H1 (cell line): ENCODE measurements at regions not wholly inside any gene's neighbourhood (a gene's known extent, or its start where the extent isn't known, plus 50 kb on each side); places are given as distances from the start of the nearest gene placed in this dataset.

Source experiments
- CTCF ChIA-PET: fragments of 300-600 bp; sonication (Branson Sonifier 250); formaldehyde crosslinking; loops from one replicate; lab custom pipeline; 2021; ENCODE audit not compliant: partially characterized antibody; lab: Charles Lee
- POLR2A ChIA-PET: fragments of 300-600 bp; sonication (Branson Sonifier 250); formaldehyde crosslinking; loops from one replicate; lab custom pipeline; 2021; ENCODE audit warnings: inconsistent platforms; ENCODE audit not compliant: partially characterized antibody; lab: Charles Lee
- DNase-seq, 2 experiments: peaks; one replicate each; pipeline versions ENCODE4 v3.0.0 to v3.0.0-alpha.2; 2010 to 2022; ENCODE audit warnings: low spot score in 2 of 2, low read depth in 1 of 2, mixed read lengths in 1 of 2
- FAIRE-seq: peaks from 2 replicates; lab custom pipeline; 2011; peaks lifted over from hg19 to GRCh38; lab: Jason Lieb, UNC
- H2AFZ ChIP-seq: 2 replicates; pipeline ENCODE4 v1.8.1; 2012; ENCODE audit warnings: low read length, inconsistent platforms
- H2AK5ac ChIP-seq: 2 replicates; pipeline ENCODE4 v1.6.1; 2013; ENCODE audit warnings: low read depth, low read length
- H2BK120ac ChIP-seq: replicated peaks from 2 replicates; pipeline ENCODE3; 2013; ENCODE audit warnings: low read depth, low read length, inconsistent platforms
- H2BK12ac ChIP-seq: 2 replicates; pipeline ENCODE4 v1.6.1; 2013; ENCODE audit warnings: low read depth, low read length
- H2BK15ac ChIP-seq: 2 replicates; pipeline ENCODE4 v1.6.1; 2013; ENCODE audit warnings: low read length
- H2BK20ac ChIP-seq: 2 replicates; pipeline ENCODE4 v1.6.1; 2013; ENCODE audit warnings: low read length
- H2BK5ac ChIP-seq: 2 replicates; pipeline ENCODE4 v1.6.1; 2013; ENCODE audit warnings: low read depth, low read length
- H3K14ac ChIP-seq: 2 replicates; pipeline ENCODE4 v1.6.1; 2013; ENCODE audit warnings: inconsistent platforms; ENCODE audit not compliant: insufficient read length
- H3K18ac ChIP-seq: 2 replicates; pipeline ENCODE4 v1.6.1; 2013; ENCODE audit warnings: low read length; ENCODE audit errors: extremely low read depth
- H3K23ac ChIP-seq: 2 replicates; pipeline ENCODE4 v1.6.1; 2013; ENCODE audit warnings: inconsistent platforms; ENCODE audit not compliant: insufficient read length
- H3K23me2 ChIP-seq: 2 replicates; pipeline ENCODE4 v1.6.1; 2013; ENCODE audit warnings: low read depth, low read length
- H3K27ac ChIP-seq: 2 replicates; pipeline ENCODE4 v1.6.1; 2011; ENCODE audit warnings: low read depth, low read length, inconsistent platforms
- H3K27me3 ChIP-seq, 4 experiments: replicated peaks in 1 of 4; 1 replicate in 1 of 4; 2 replicates in 3 of 4; pipeline versions ENCODE4 v1.6.1 to v1.8.1; 2011 to 2013; ENCODE audit warnings: low read length in 3 of 4, mild to moderate bottlenecking in 3 of 4, inconsistent platforms in 2 of 4, mixed read lengths in 2 of 4, moderate library complexity in 1 of 4; ENCODE audit not compliant: control insufficient read depth in 3 of 4, insufficient read depth in 3 of 4; ENCODE audit errors: extremely low read depth in 1 of 4
- H3K36me3 ChIP-seq, 4 experiments: 2 replicates each; pipeline versions ENCODE4 v1.6.1 to v1.8.1; 2011 to 2013; ENCODE audit warnings: mild to moderate bottlenecking in 4 of 4, low read length in 3 of 4, moderate library complexity in 2 of 4, control low read depth in 1 of 4, inconsistent platforms in 1 of 4; ENCODE audit not compliant: insufficient read depth in 4 of 4, control insufficient read depth in 2 of 4
- H3K4ac ChIP-seq: replicated peaks from 2 replicates; pipeline ENCODE3; 2013; ENCODE audit warnings: low read length, low read depth, mixed read lengths, inconsistent platforms; ENCODE audit not compliant: insufficient read length
- H3K4me1 ChIP-seq, 4 experiments: replicated peaks in 1 of 4; 1 replicate in 1 of 4; 2 replicates in 3 of 4; pipeline versions ENCODE4 v1.6.1 to v1.8.1; 2011 to 2013; ENCODE audit warnings: low read length in 3 of 4, inconsistent platforms in 2 of 4, mixed read lengths in 1 of 4; ENCODE audit not compliant: insufficient read depth in 4 of 4, control insufficient read depth in 3 of 4
- H3K4me2 ChIP-seq, 2 experiments: 2 replicates each; pipeline versions ENCODE4 v1.6.1 to v1.8.1; 2011 to 2013; ENCODE audit warnings: low read depth in 2 of 2, low read length in 2 of 2, control low read depth in 1 of 2, inconsistent platforms in 1 of 2, mild to moderate bottlenecking in 1 of 2; ENCODE audit not compliant: insufficient read depth in 1 of 2
- H3K4me3 ChIP-seq, 4 experiments: fragments of 200-600, 300-600 bp in 1 of 4; sonication (generic), shearing (Covaris generic), sonication (Bioruptor Twin) in 1 of 4; 2 replicates each; pipeline versions ENCODE4 v1.5.1 to v1.8.1; 2011 to 2016; ENCODE audit warnings: low read length in 4 of 4, low read depth in 3 of 4, control low read depth in 2 of 4, inconsistent platforms in 2 of 4, mild to moderate bottlenecking in 2 of 4, mixed read lengths in 1 of 4, moderate library complexity in 1 of 4; ENCODE audit not compliant: insufficient read depth in 2 of 4; ENCODE audit errors: extremely low read depth in 1 of 4
- H3K56ac ChIP-seq: replicated peaks from 2 replicates; pipeline ENCODE3; 2013; ENCODE audit warnings: low read depth, mild to moderate bottlenecking, mixed read lengths, low read length, inconsistent platforms; ENCODE audit not compliant: insufficient read length
- H3K79me1 ChIP-seq: 2 replicates; pipeline ENCODE4 v1.6.1; 2013; ENCODE audit warnings: low read depth, low read length, control low read depth
- H3K79me2 ChIP-seq, 2 experiments: 2 replicates each; pipeline versions ENCODE4 v1.6.1 to v1.8.1; 2012 to 2013; ENCODE audit warnings: low read length in 2 of 2, mild to moderate bottlenecking in 2 of 2, inconsistent platforms in 1 of 2; ENCODE audit not compliant: insufficient read depth in 2 of 2, control insufficient read depth in 1 of 2
- H3K9ac ChIP-seq, 4 experiments: replicated peaks in 1 of 4; 1 replicate in 1 of 4; 2 replicates in 3 of 4; pipeline versions ENCODE4 v1.6.1 to v1.8.1; 2011 to 2013; ENCODE audit warnings: low read depth in 3 of 4, low read length in 3 of 4, control low read depth in 2 of 4, mild to moderate bottlenecking in 2 of 4, moderate library complexity in 2 of 4, inconsistent platforms in 1 of 4; ENCODE audit errors: extremely low read depth in 1 of 4
- H3K9me3 ChIP-seq, 2 experiments: 2 replicates each; pipeline versions ENCODE4 v1.6.1 to v1.8.1; 2012 to 2013; ENCODE audit warnings: mild to moderate bottlenecking in 2 of 2, moderate library complexity in 2 of 2, control low read depth in 1 of 2, inconsistent platforms in 1 of 2, low read depth in 1 of 2, low read length in 1 of 2, mixed read lengths in 1 of 2; ENCODE audit not compliant: insufficient read depth in 2 of 2
- H4K20me1 ChIP-seq, 2 experiments: replicated peaks in 1 of 2; 2 replicates each; pipeline versions ENCODE3 to v1.8.1; 2011 to 2013; ENCODE audit warnings: inconsistent platforms in 2 of 2, low read length in 2 of 2, mild to moderate bottlenecking in 1 of 2; ENCODE audit not compliant: insufficient read depth in 2 of 2, control insufficient read depth in 1 of 2
- H4K5ac ChIP-seq: 2 replicates; pipeline ENCODE4 v1.6.1; 2013; ENCODE audit warnings: low read length, low read depth, mixed read lengths, inconsistent platforms; ENCODE audit not compliant: insufficient read length
- H4K8ac ChIP-seq: 2 replicates; pipeline ENCODE4 v1.8.0; 2013; ENCODE audit warnings: mild to moderate bottlenecking, moderate library complexity, low read length, inconsistent platforms; ENCODE audit not compliant: insufficient read depth; ENCODE audit errors: extremely low read depth
- H4K91ac ChIP-seq: replicated peaks from 2 replicates; pipeline ENCODE3; 2013; ENCODE audit warnings: low read length, mixed read lengths, inconsistent platforms; ENCODE audit not compliant: insufficient read length
- ATF2 ChIP-seq: IDR thresholded peaks from 2 replicates; pipeline ENCODE4 v1.6.1; 2012; ENCODE audit warnings: low read length, inconsistent platforms
- BACH1 ChIP-seq: IDR thresholded peaks from 2 replicates; pipeline ENCODE4 v1.6.1; 2012; ENCODE audit warnings: low read length, improper control_type of control experiment
- BCL11A ChIP-seq, 2 experiments: IDR thresholded peaks; one replicate each; pipeline ENCODE4 v1.6.1; 2011; ENCODE audit warnings: low read depth in 2 of 2, low read length in 2 of 2, mild to moderate bottlenecking in 2 of 2
- CHD2 ChIP-seq: IDR thresholded peaks from 2 replicates; pipeline ENCODE4 v1.6.1; 2012; ENCODE audit warnings: low read length, improper control_type of control experiment
- NRF1 ChIP-seq: IDR thresholded peaks from 2 replicates; pipeline ENCODE4 v1.6.1; 2011; ENCODE audit warnings: mild to moderate bottlenecking, low read depth, low read length, improper control_type of control experiment
- SP1 ChIP-seq: IDR thresholded peaks from 2 replicates; pipeline ENCODE4 v1.6.1; 2011; ENCODE audit warnings: low read depth, low read length
- WGBS, 2 experiments: shearing (Covaris generic) in 1 of 2; methylation state at CpG; one replicate each; pipeline versions ENCODE4 v1.1.6 to v1.1.7; 2013 to 2015; ENCODE audit warnings: low lambda C conversion rate in 2 of 2, mixed read lengths in 2 of 2, inconsistent platforms in 1 of 2, low coverage in 1 of 2, missing lambda C conversion rate in 1 of 2; ENCODE audit not compliant: insufficient replicate concordance in 2 of 2, insufficient coverage in 1 of 2, insufficient read length in 1 of 2; ENCODE audit errors: extremely low coverage in 1 of 2, missing lambda C conversion rate in 1 of 2; 5-methylcytosine and 5-hydroxymethylcytosine counted together

- Histone ChIP-seq H3K18ac (no peak overlapping the region), H4K91ac (no peak overlapping the region), H3K79me2 (no peaks in the 10 kb centered on the region), H4K20me1 (no peaks in the 10 kb centered on the region), H3K4me1 (no peaks in the 10 kb centered on the region), H3K27ac (no peak overlapping the region), H2AK5ac (no peak overlapping the region), H4K8ac (no peak overlapping the region), H3K23me2 (no peaks in the 10 kb centered on the region), H3K79me1 (no peaks in the 10 kb centered on the region)
- DNase-seq: peak in 1 of 2 experiments; percentile 27
- CTCF ChIA-PET: interaction anchor here (1.0 to 11.1 kb wide), 7 partner anchors 9 to 460 kb away, joined by 3 to 144 read pairs (median 7); no protein-coding TSS in a partner anchor
- no peak for FAIRE-seq
- TF ChIP-seq SP1: no peak
- no peak for TF ChIP-seq ATF2
- TF ChIP-seq NRF1: no peak
- no peak for TF ChIP-seq CHD2
- TF ChIP-seq BACH1: no peak
- no peak for TF ChIP-seq BCL11A (IDR thresholded peaks at IDR 0.05; ENCODE audit: low read depth in 2 of 2, low read length in 2 of 2)
- TF ChIP-seq, all 59 proteins: peak for 0
- Histone ChIP-seq H3K36me3 (no peaks in the 10 kb centered on the region), H2BK120ac (no peak overlapping the region), H2BK15ac (no peak overlapping the region), H3K56ac (no peak overlapping the region), H3K4me3 (no peak overlapping the region), H3K4ac (no peak overlapping the region), H2BK12ac (no peak overlapping the region), H3K14ac (no peak overlapping the region), H2BK5ac (peak overlapping the region; percentile 3; the same call in 1 of the 2 replicates), H3K27me3 (no peaks in the 10 kb centered on the region), H4K5ac (no peak overlapping the region), H3K9me3 (no peaks in the 10 kb centered on the region), H2AFZ (peak overlapping the region; percentile 30; the same call in 1 of the 2 replicates), H3K4me2 (no peak overlapping the region), H3K9ac (no peak overlapping the region), H2BK20ac (no peak overlapping the region), H3K23ac (no peak overlapping the region)
- POLR2A ChIA-PET: no interaction called here
- whole genome bisulfite sequencing, 2 experiments: 94% methylated on average over 6 of the region's 6 CpGs; no CpG with 5 or more reads in 1 of the 2 experiments
Observed at GRCh38 chr2:136376211-136376610, 258.3 kb upstream of the CXCR4 start.
